ENCODE measurements at regions not wholly inside any gene's neighbourhood (a gene's known extent, or its start where the extent isn't known, plus 50 kb on each side); places are given as distances from the start of the nearest gene placed in this dataset.

GRCh38 chr6:92363111-92363510 is 1056.2 kb downstream of the EPHA7 start:
- DNase-seq: no peak

- no peak for DNase-seq
Measured at GRCh38 chr6:92362404-92362803, 1057.0 kb downstream of the EPHA7 start.

GRCh38 chr6:92361990-92362389 is 1057.4 kb downstream of the EPHA7 start:
- DNase-seq: no peak

- no peak for DNase-seq
Measured at GRCh38 chr6:92354270-92354829, 1065.0 kb downstream of the EPHA7 start.

GRCh38 chr6:92352130-92352529 is 1067.2 kb downstream of the EPHA7 start:
- DNase-seq: no peak

- no peak for DNase-seq
Measured at GRCh38 chr6:92341201-92341600, 1078.2 kb downstream of the EPHA7 start.

- no peak for DNase-seq
Measured at GRCh38 chr6:92339936-92340640, 1079.3 kb downstream of the EPHA7 start.

GRCh38 chr6:92337571-92337970 is 1081.8 kb downstream of the EPHA7 start:
- no peak for DNase-seq

GRCh38 chr6:92329208-92329847 is 1090.0 kb downstream of the EPHA7 start:
- DNase-seq: no peak

GRCh38 chr6:92315312-92315711 is 1104.0 kb downstream of the EPHA7 start:
- DNase-seq: no peak

- DNase-seq: no peak
Measured at GRCh38 chr6:92297101-92297500, 1122.3 kb downstream of the EPHA7 start.

- no peak for DNase-seq
Measured at GRCh38 chr6:92292067-92292466, 1127.3 kb downstream of the EPHA7 start.

- no peak for DNase-seq
Measured at GRCh38 chr6:92289831-92290230, 1129.5 kb downstream of the EPHA7 start.

- no peak for DNase-seq
Measured at GRCh38 chr6:92281571-92282076, 1137.7 kb downstream of the EPHA7 start.

GRCh38 chr6:92275150-92275549 is 1144.2 kb downstream of the EPHA7 start:
- DNase-seq: no peak

GRCh38 chr6:92274588-92274987 is 1144.8 kb downstream of the EPHA7 start:
- no peak for DNase-seq

GRCh38 chr6:92273694-92274093 is 1145.7 kb downstream of the EPHA7 start:
- DNase-seq: no peak

- DNase-seq: no peak
Measured at GRCh38 chr6:92271091-92271490, 1148.3 kb downstream of the EPHA7 start.

GRCh38 chr6:92270365-92270764 is 1149.0 kb downstream of the EPHA7 start:
- DNase-seq: no peak

GRCh38 chr6:92267335-92267734 is 1152.0 kb downstream of the EPHA7 start:
- DNase-seq: no peak

- DNase-seq: no peak
Measured at GRCh38 chr6:92263864-92264263, 1155.5 kb downstream of the EPHA7 start.

GRCh38 chr6:92259171-92259570 is 1160.2 kb downstream of the EPHA7 start:
- no peak for DNase-seq

GRCh38 chr6:92243315-92243714 is 1176.0 kb downstream of the EPHA7 start:
- DNase-seq: no peak

- no peak for DNase-seq
Measured at GRCh38 chr6:92231171-92231701, 1188.1 kb downstream of the EPHA7 start.

All from stimulated activated CD4-positive, alpha-beta T cell treated with anti-CD3 and anti-CD28 coated beads, Interleukin-2, amount 100 ng/mL, for 24 hours (primary cell).